C4-2B (cell line): ENCODE measurements at regions not wholly inside any gene's neighbourhood (a gene's known extent, or its start where the extent isn't known, plus 50 kb on each side); places are given as distances from the start of the nearest gene placed in this dataset.

Experiments
- ZFX ChIP-seq: fragments of 450-650 bp; IDR thresholded peaks from 2 replicates; pipeline ENCODE4 v1.6.1; 2017
- TF ChIP-seq, protein P1 (sequence below): fragments of 450-650 bp; conservative IDR thresholded peaks from 2 replicates; pipeline ENCODE4 v1.5.1; 2017; ENCODE audit warnings: mild to moderate bottlenecking

DNA sequence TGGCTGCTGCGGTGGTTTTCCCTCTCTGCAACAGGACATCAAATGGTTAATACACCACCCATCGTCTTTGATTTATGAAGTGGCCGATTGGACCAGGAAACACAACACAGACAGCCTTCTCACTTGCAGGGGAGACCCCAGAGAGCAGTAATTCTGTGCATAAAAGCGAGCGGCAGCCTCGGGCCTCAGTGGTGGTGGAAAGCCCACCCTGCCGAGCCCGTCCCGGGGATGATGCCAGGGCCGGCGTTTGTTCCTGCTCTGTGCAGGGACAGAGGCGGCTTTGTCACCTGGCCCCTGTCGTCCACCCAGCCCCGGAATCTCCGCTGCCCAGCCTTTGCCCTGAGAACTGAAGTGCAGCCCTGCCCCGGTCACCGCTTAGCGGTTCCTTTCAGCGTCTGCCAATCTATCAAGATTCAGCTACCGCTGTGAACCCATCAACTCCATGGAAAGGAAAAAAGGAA is 184.4 kb downstream of the TSHZ3 start:
- TF ChIP-seq, protein P1, sequence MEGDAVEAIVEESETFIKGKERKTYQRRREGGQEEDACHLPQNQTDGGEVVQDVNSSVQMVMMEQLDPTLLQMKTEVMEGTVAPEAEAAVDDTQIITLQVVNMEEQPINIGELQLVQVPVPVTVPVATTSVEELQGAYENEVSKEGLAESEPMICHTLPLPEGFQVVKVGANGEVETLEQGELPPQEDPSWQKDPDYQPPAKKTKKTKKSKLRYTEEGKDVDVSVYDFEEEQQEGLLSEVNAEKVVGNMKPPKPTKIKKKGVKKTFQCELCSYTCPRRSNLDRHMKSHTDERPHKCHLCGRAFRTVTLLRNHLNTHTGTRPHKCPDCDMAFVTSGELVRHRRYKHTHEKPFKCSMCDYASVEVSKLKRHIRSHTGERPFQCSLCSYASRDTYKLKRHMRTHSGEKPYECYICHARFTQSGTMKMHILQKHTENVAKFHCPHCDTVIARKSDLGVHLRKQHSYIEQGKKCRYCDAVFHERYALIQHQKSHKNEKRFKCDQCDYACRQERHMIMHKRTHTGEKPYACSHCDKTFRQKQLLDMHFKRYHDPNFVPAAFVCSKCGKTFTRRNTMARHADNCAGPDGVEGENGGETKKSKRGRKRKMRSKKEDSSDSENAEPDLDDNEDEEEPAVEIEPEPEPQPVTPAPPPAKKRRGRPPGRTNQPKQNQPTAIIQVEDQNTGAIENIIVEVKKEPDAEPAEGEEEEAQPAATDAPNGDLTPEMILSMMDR, result no peak
- TF ChIP-seq ZFX, result no peak
